ENCODE measurements at regions not wholly inside any gene's neighbourhood (a gene's known extent, or its start where the extent isn't known, plus 50 kb on each side); places are given as distances from the start of the nearest gene placed in this dataset.

GRCh38 chr3:64888840-64889392 is 201.1 kb upstream of the ADAMTS9 start:
- no peaks in the 10 kb centered on the region for H4K20me1 ChIP-seq (ENCODE audit: insufficient read depth, low read depth, low read length)

GRCh38 chr3:64888165-64888564 is 200.4 kb upstream of the ADAMTS9 start:
- no peaks in the 10 kb centered on the region for H3K4me1 ChIP-seq (ENCODE audit: low read length)
- no peaks in the 10 kb centered on the region for H3K79me2 ChIP-seq (ENCODE audit: low read length)
- H3K36me3 ChIP-seq (ENCODE audit: insufficient read depth, low read length), result no peaks in the 10 kb centered on the region
- H2AFZ ChIP-seq (ENCODE audit: low read length), result no peak overlapping the region
- H3K27ac ChIP-seq (ENCODE audit: low read length), result no peak overlapping the region
- no peaks in the 10 kb centered on the region for H3K27me3 ChIP-seq (ENCODE audit: low read length)
- H3K9me2 ChIP-seq (replicated peaks; ENCODE audit: insufficient read depth, low read length), result no peaks in the 10 kb centered on the region; the same call in 1 of the 2 replicates
- H3K9me3 ChIP-seq (ENCODE audit: low read length), result peaks cover 4% of the 10 kb centered on the region
- H3K9ac ChIP-seq (ENCODE audit: low read length), result no peak overlapping the region
- no peak overlapping the region for H3K4me2 ChIP-seq (ENCODE audit: low read depth, low read length, poor library complexity, severe bottlenecking)
- no peaks in the 10 kb centered on the region for H4K20me1 ChIP-seq (ENCODE audit: insufficient read depth, low read depth, low read length)
- no peak for DNase-seq
- no peak overlapping the region for H3K4me3 ChIP-seq (ENCODE audit: low read length)

More at GRCh38 chr3:64888840-64889392, 201.1 kb upstream of the ADAMTS9 start:
- Histone ChIP-seq H3K9me3 (ENCODE audit: low read length) (peaks cover 5% of the 10 kb centered on the region), H3K36me3 (ENCODE audit: insufficient read depth, low read length) (no peaks in the 10 kb centered on the region), H3K79me2 (ENCODE audit: low read length) (no peaks in the 10 kb centered on the region), H3K4me2 (ENCODE audit: low read depth, low read length, poor library complexity, severe bottlenecking) (no peak overlapping the region), H3K27ac (ENCODE audit: low read length) (no peak overlapping the region), H3K27me3 (ENCODE audit: low read length) (no peaks in the 10 kb centered on the region), H3K4me1 (ENCODE audit: low read length) (no peaks in the 10 kb centered on the region), H3K9ac (ENCODE audit: low read length) (no peak overlapping the region), H2AFZ (ENCODE audit: low read length) (no peak overlapping the region), H3K9me2 (replicated peaks; ENCODE audit: insufficient read depth, low read length) (no peaks in the 10 kb centered on the region; the same call in 1 of the 2 replicates), H3K4me3 (ENCODE audit: low read length) (no peak overlapping the region)
- no peak for DNase-seq

GRCh38 chr3:64885055-64885454 is 197.3 kb upstream of the ADAMTS9 start:
- no peaks in the 10 kb centered on the region for H3K9me2 ChIP-seq (replicated peaks; ENCODE audit: insufficient read depth, low read length)

GRCh38 chr3:64884536-64884935 is 196.7 kb upstream of the ADAMTS9 start:
- no peak overlapping the region for H3K4me2 ChIP-seq (ENCODE audit: low read depth, low read length, poor library complexity, severe bottlenecking)
- H3K27me3 ChIP-seq (ENCODE audit: low read length), result no peaks in the 10 kb centered on the region
- no peaks in the 10 kb centered on the region for H4K20me1 ChIP-seq (ENCODE audit: insufficient read depth, low read depth, low read length)
- no peak overlapping the region for H2AFZ ChIP-seq (ENCODE audit: low read length)
- no peaks in the 10 kb centered on the region for H3K9me2 ChIP-seq (replicated peaks; ENCODE audit: insufficient read depth, low read length)
- no peaks in the 10 kb centered on the region for H3K9me3 ChIP-seq (ENCODE audit: low read length)
- H3K36me3 ChIP-seq (ENCODE audit: insufficient read depth, low read length), result no peaks in the 10 kb centered on the region
- no peak for DNase-seq
- no peak overlapping the region for H3K27ac ChIP-seq (ENCODE audit: low read length)
- H3K4me1 ChIP-seq (ENCODE audit: low read length), result no peaks in the 10 kb centered on the region
- no peak overlapping the region for H3K9ac ChIP-seq (ENCODE audit: low read length)
- no peak overlapping the region for H3K4me3 ChIP-seq (ENCODE audit: low read length)
- no peaks in the 10 kb centered on the region for H3K79me2 ChIP-seq (ENCODE audit: low read length)

More at GRCh38 chr3:64885055-64885454, 197.3 kb upstream of the ADAMTS9 start:
- H2AFZ ChIP-seq (ENCODE audit: low read length), result no peak overlapping the region
- H3K36me3 ChIP-seq (ENCODE audit: insufficient read depth, low read length), result no peaks in the 10 kb centered on the region
- H4K20me1 ChIP-seq (ENCODE audit: insufficient read depth, low read depth, low read length), result no peaks in the 10 kb centered on the region
- no peak overlapping the region for H3K9ac ChIP-seq (ENCODE audit: low read length)
- no peak overlapping the region for H3K4me3 ChIP-seq (ENCODE audit: low read length)
- H3K9me3 ChIP-seq (ENCODE audit: low read length), result no peaks in the 10 kb centered on the region
- no peaks in the 10 kb centered on the region for H3K27me3 ChIP-seq (ENCODE audit: low read length)
- H3K79me2 ChIP-seq (ENCODE audit: low read length), result no peaks in the 10 kb centered on the region
- H3K4me2 ChIP-seq (ENCODE audit: low read depth, low read length, poor library complexity, severe bottlenecking), result no peak overlapping the region
- no peaks in the 10 kb centered on the region for H3K4me1 ChIP-seq (ENCODE audit: low read length)
- DNase-seq, result no peak
- H3K27ac ChIP-seq (ENCODE audit: low read length), result no peak overlapping the region

- no peaks in the 10 kb centered on the region for H3K27me3 ChIP-seq (ENCODE audit: low read length)
- no peak overlapping the region for H3K4me3 ChIP-seq (ENCODE audit: low read length)
- no peak overlapping the region for H3K27ac ChIP-seq (ENCODE audit: low read length)
Observed at GRCh38 chr3:64880916-64881315, 193.1 kb upstream of the ADAMTS9 start.

GRCh38 chr3:64878362-64878761 is 190.6 kb upstream of the ADAMTS9 start:
- Histone ChIP-seq H3K27me3 (ENCODE audit: low read length) (no peaks in the 10 kb centered on the region), H3K4me2 (ENCODE audit: low read depth, low read length, poor library complexity, severe bottlenecking) (no peak overlapping the region), H2AFZ (ENCODE audit: low read length) (no peak overlapping the region), H3K4me1 (ENCODE audit: low read length) (no peaks in the 10 kb centered on the region), H3K4me3 (ENCODE audit: low read length) (no peak overlapping the region), H3K9ac (ENCODE audit: low read length) (no peak overlapping the region), H3K36me3 (ENCODE audit: insufficient read depth, low read length) (no peaks in the 10 kb centered on the region), H3K9me2 (replicated peaks; ENCODE audit: insufficient read depth, low read length) (no peaks in the 10 kb centered on the region), H3K27ac (ENCODE audit: low read length) (no peak overlapping the region), H3K79me2 (ENCODE audit: low read length) (no peaks in the 10 kb centered on the region), H3K9me3 (ENCODE audit: low read length) (no peaks in the 10 kb centered on the region), H4K20me1 (ENCODE audit: insufficient read depth, low read depth, low read length) (no peaks in the 10 kb centered on the region)
- no peak for DNase-seq

More at GRCh38 chr3:64880916-64881315, 193.1 kb upstream of the ADAMTS9 start:
- H2AFZ ChIP-seq (ENCODE audit: low read length), result no peak overlapping the region
- no peak overlapping the region for H3K9ac ChIP-seq (ENCODE audit: low read length)
- no peak overlapping the region for H3K4me2 ChIP-seq (ENCODE audit: low read depth, low read length, poor library complexity, severe bottlenecking)
- H3K36me3 ChIP-seq (ENCODE audit: insufficient read depth, low read length), result no peaks in the 10 kb centered on the region
- no peaks in the 10 kb centered on the region for H4K20me1 ChIP-seq (ENCODE audit: insufficient read depth, low read depth, low read length)
- H3K79me2 ChIP-seq (ENCODE audit: low read length), result no peaks in the 10 kb centered on the region
- no peak for DNase-seq
- H3K9me2 ChIP-seq (replicated peaks; ENCODE audit: insufficient read depth, low read length), result no peaks in the 10 kb centered on the region
- no peaks in the 10 kb centered on the region for H3K9me3 ChIP-seq (ENCODE audit: low read length)
- no peaks in the 10 kb centered on the region for H3K4me1 ChIP-seq (ENCODE audit: low read length)

- Histone ChIP-seq H3K27ac (ENCODE audit: low read length) (no peak overlapping the region), H3K4me2 (ENCODE audit: low read depth, low read length, poor library complexity, severe bottlenecking) (no peak overlapping the region), H4K20me1 (ENCODE audit: insufficient read depth, low read depth, low read length) (no peaks in the 10 kb centered on the region), H3K79me2 (ENCODE audit: low read length) (no peaks in the 10 kb centered on the region), H3K36me3 (ENCODE audit: insufficient read depth, low read length) (no peaks in the 10 kb centered on the region), H2AFZ (ENCODE audit: low read length) (no peak overlapping the region), H3K9me2 (replicated peaks; ENCODE audit: insufficient read depth, low read length) (no peaks in the 10 kb centered on the region), H3K9me3 (ENCODE audit: low read length) (no peaks in the 10 kb centered on the region), H3K9ac (ENCODE audit: low read length) (no peak overlapping the region), H3K4me3 (ENCODE audit: low read length) (no peak overlapping the region), H3K4me1 (ENCODE audit: low read length) (no peaks in the 10 kb centered on the region), H3K27me3 (ENCODE audit: low read length) (no peaks in the 10 kb centered on the region)
- no peak for DNase-seq
Observed at GRCh38 chr3:64873400-64873799, 185.6 kb upstream of the ADAMTS9 start.

- H3K4me2 ChIP-seq (ENCODE audit: low read depth, low read length, poor library complexity, severe bottlenecking), result no peak overlapping the region
- no peak overlapping the region for H3K27ac ChIP-seq (ENCODE audit: low read length)
- no peak overlapping the region for H2AFZ ChIP-seq (ENCODE audit: low read length)
- DNase-seq, result no peak
- H3K36me3 ChIP-seq (ENCODE audit: insufficient read depth, low read length), result no peaks in the 10 kb centered on the region
- no peaks in the 10 kb centered on the region for H3K4me1 ChIP-seq (ENCODE audit: low read length)
- H3K79me2 ChIP-seq (ENCODE audit: low read length), result no peaks in the 10 kb centered on the region
- no peaks in the 10 kb centered on the region for H3K9me3 ChIP-seq (ENCODE audit: low read length)
- H4K20me1 ChIP-seq (ENCODE audit: insufficient read depth, low read depth, low read length), result no peaks in the 10 kb centered on the region
- H3K27me3 ChIP-seq (ENCODE audit: low read length), result no peaks in the 10 kb centered on the region
- no peaks in the 10 kb centered on the region for H3K9me2 ChIP-seq (replicated peaks; ENCODE audit: insufficient read depth, low read length)
- no peak overlapping the region for H3K4me3 ChIP-seq (ENCODE audit: low read length)
- no peak overlapping the region for H3K9ac ChIP-seq (ENCODE audit: low read length)
Observed at GRCh38 chr3:64872345-64872744, 184.5 kb upstream of the ADAMTS9 start.
